ENCODE measurements at regions not wholly inside any gene's neighbourhood (a gene's known extent, or its start where the extent isn't known, plus 50 kb on each side); places are given as distances from the start of the nearest gene placed in this dataset.
"Not testable (repeated sequence)": the region's sequence is repeated elsewhere in the genome, so short reads cannot be mapped to it uniquely, and the experiment has no call there.

DNA sequence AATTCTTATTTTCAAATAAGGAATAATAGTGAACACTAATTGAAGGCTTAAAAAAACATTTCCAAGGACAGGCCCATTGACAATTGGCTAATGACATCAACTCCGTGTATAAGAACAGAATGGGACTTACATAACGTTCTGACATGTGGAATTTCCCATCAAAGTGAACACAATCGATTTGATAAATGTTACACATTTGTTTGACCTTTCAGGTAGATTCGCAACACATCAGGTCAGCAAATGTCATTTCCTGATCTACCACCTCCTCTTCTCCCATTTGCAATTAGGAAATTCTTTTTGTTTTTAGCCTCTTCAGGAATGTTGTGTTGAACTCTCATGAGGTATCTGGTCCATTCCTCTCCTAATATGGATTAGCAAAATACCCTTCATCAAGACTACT lies 292.9 kb upstream of the SLC14A2 start:
- DNase-seq, result no peak

DNA sequence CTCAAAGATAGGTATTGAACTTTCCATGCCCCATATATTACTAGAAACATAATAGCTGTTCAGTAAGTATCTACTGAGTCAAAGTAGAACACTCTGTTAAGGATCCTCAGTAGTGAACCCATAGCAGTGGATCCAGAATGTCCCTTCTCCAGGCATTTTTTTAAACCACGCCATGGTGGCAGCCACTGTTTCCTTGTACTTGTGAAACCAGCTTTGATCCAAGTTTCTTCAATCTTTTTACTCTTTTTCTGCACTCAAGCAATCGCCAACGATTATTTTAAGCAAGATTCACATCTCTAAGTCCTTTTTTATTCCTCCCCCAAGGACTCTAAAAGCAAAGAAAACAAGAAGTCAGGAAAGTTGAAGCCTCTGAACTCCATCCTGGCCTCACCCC lies 291.2 kb upstream of the SLC14A2 start:
- DNase-seq, result no peak

DNA sequence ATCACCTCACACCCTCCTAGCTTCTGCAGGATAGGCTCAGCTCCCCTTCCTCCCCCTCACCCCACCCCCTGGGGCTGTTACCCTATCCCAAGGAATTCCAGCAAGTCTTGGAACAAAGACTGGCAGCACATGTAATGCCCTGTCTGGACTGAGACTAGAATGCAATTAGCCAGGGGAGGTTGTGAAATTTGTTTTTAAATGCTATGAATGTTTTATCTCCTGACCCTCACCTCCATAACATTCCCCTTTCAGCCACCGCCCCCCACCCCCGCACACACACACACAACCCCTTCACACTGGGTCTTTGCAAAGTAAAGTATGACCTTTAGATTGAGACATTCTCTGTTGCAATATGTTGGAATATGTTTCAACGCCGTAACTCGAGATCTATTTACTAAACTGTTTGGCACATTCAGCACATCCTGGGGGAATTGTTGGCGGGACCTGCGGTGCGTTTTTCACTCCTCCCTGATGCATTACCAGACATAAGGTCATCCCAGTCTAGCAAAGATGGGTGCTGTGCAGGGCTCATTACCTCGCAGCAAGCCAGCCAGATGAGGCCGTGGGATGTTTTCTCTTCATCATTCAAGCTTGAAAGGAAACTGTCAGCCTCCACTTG lies 290.7 kb upstream of the SLC14A2 start:
- no peak for DNase-seq

DNA sequence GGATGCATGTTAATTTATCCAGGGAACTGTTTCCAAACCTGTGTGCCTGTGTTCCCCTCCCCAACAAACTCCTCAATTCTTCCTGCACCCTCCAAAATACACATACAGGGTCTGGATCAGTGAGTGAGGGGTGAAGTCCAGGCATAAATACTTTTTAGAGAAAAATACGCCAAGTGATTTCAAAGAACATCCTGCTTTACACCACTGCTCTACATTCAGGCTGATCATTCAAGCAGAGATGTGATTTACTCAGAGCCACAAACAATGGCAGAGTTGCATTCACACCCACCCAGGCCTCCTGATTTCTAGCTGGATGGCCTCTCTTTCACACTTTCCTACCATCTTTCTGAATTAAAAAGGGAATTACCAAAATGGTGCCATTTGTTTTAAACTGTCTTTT lies 289.5 kb upstream of the SLC14A2 start:
- DNase-seq, result no peak

DNA sequence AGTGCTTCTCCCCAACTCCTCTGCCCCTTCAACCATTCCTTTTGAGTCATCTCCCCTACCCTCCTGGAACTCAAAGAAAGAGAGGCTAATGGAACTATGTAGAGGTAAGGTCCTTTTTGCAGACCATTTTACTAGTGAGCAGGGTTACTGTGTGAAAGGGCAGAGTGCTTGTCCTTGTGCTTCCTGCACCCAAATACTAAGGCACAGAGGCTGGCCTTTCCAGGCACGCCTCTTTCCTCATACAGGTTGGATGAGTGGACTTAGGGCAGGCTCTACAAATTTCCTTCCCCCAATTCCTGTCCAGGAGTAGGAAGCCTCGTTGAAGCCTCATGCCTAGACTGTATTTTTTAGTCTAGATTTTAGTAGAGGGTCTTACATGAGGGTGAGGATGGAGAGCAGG lies 288.8 kb upstream of the SLC14A2 start:
- no peak for DNase-seq

DNA sequence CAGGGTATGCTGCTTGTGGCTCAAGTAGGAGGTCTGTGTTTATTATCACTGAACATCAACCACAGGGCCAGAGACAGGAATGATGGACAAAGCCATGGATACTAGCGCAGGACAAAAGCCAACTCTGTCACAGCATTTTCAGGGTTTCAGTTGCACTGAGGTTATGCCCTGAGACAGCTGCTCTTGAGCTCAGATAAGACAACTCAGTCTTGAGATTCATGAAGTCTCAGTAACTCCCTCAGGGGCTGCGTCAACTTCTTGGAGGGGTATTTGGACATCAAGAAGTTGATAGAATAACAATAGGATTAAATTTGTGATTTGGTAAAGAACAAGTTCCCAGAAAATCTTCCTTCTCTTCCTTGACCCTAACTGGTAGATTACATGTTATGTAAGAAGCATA lies 287.0 kb upstream of the SLC14A2 start:
- DNase-seq, result no peak

DNA sequence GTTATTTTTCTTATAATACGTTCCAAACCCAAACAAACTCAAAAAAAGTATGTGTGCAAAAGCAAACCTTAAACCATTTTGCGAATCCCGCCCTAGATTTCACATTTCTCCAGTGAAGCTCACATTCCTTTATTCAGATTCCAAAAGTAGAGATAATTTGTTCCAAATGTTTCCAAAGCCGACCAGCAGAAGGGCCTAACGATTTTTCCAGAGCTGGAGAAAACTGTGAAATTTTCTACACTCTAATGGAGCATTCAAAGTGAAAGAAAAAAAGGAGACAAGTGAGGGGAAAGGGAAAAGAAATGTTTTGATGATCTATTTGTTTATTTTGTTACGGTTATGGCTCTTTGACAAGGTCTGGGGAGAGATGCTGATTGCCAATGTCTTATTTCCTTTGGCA lies 286.5 kb upstream of the SLC14A2 start:
- DNase-seq, result no peak

DNA sequence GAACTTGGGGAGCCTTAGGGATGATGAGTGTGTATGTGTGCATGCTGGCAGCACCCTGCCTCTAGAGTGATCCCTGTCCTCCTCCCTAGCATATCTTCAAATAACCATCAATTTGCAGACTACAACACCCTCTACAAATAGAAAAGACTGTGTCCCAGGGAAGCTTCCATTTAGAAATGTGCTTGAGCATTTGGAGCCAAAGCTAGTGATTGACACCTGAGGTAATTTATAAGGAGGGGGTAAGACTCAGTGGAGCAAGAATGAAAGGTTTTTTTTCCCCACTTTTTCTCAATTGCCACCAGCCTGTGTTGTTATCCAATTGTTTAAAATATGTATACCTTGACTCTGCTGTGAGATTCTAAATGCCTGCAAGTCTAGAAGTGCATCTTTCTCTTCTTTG lies 286.0 kb upstream of the SLC14A2 start:
- no peak for DNase-seq

DNA sequence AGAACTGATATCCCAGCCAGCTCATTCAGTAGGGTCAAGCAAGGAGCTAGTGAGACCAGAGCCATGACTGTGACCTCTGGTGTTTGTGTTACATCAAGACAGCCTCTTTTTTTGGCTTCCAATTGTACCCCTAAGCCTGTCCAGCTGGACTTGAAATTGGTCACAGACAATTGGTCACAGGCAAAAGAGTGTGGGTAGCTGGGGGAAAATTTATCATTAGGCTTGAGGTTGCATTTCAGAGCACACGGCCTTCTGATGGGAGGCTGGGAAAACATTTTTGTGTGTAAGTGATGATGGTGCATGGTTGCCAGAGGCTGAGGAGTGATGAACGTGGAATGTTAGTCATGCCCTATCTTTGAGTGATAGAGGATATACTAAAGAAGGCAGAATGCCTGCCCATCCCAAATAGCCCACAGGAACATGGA lies 285.1 kb upstream of the SLC14A2 start:
- DNase-seq, result no peak

DNA sequence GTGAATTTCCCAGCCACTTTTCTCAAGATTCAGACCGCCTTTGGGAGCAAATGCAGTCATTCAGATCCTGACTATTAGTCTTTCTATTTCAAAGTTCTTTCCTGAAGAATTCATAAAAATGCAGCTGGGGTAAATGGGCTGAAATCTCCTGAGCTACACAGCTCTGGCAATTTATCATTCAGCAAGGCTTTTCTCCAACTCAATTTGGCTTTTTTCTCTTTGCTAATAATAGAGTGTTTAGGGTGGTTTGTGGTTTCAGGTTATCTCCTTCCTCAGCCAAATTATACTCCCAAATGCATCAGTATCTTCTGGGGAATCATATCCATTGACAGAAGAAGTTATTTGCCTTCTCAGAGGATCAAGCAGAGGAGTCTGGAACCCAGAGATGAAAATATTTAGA lies 282.4 kb upstream of the SLC14A2 start:
- no peak for DNase-seq

DNA sequence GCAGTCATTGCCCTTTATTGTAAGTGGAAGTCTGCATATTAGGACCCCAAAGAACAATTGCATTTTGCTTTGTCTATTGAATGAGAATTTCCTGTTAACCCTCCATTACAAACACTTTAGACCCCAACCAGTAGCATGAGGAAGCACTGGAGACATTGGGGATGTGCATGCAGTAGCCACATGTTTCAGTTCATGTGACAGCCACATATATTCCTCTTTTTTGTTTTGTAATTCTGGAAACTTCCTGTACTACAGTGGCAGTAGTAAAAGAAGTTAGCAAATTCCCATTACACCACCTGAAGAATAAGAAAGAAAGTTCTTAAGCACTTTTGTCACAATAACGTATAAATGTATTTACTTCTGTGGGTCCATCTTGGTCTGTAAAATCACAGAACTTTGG lies 281.1 kb upstream of the SLC14A2 start:
- DNase-seq, result no peak

DNA sequence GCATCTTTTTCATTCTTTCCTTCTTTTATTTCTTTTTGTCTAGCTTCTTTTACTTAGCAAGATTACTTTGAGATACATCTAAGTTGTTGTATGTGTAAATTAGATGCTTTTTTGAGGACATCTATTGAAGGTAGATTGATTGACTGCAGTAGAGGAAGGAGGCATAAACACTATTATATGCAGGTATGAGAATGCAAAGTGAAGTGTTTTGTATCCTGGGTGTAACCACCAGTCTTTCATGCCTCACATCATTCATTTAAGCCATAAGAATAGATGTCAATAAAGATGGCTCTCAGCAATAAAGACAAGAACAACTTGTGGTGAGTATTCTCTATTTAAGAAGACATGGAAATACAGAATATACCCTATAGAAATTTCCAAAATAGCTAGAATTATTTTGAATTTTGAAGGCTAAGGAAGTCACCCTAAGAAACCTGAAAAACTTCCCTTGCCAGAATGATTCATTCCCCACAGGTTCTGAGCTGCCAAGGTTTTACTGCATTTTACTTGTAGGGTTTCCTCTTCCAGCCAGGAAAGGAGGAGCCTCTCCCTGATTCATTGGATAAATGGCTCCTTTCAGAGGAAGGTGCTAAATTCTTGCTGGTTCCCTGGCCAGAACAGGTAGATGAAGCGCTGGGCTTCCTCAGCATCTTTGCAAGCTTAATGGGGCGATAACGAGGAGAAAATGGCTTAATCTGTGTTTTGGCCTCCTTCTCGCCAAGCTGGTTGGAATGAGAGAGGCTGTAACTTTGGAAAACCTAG lies 279.8 kb upstream of the SLC14A2 start:
- no peak for DNase-seq

DNA sequence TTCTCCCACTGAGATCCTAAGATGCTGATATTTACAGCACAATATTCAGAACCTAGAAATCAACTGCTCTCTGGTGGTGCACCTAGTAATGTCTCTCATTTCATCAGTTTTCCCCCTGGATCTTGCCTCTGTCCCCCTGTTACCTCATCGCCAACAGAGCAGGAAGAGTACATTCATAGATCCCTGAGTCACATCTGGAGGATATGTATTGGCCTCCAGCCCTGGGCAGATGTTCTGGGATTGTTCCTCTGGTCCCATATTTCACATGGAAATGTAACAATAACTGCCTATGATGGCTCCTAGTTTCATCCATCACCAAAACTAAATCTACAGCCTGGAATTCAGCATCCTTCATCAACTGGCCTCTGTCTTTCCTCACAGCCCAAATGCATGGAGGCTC lies 278.8 kb upstream of the SLC14A2 start:
- DNase-seq, result no peak

DNA sequence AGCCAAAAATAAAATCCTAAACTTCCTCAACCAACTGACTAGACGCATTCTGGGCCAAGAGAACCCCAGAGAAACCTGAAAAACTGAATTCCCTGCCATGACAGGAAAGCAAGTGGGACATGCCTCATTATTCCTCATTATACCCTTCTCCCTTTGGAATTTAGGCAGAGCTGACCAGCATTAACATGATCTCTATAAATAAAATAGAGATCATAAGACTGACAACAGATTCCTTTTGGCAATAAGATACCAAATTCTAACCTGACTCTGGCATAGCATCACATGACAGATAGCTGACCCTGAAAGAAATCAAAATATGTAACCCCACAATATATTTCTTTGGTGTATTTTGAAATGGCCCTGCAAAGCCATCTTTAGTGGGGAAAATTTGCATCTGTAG lies 277.8 kb upstream of the SLC14A2 start:
- DNase-seq, result no peak

DNA sequence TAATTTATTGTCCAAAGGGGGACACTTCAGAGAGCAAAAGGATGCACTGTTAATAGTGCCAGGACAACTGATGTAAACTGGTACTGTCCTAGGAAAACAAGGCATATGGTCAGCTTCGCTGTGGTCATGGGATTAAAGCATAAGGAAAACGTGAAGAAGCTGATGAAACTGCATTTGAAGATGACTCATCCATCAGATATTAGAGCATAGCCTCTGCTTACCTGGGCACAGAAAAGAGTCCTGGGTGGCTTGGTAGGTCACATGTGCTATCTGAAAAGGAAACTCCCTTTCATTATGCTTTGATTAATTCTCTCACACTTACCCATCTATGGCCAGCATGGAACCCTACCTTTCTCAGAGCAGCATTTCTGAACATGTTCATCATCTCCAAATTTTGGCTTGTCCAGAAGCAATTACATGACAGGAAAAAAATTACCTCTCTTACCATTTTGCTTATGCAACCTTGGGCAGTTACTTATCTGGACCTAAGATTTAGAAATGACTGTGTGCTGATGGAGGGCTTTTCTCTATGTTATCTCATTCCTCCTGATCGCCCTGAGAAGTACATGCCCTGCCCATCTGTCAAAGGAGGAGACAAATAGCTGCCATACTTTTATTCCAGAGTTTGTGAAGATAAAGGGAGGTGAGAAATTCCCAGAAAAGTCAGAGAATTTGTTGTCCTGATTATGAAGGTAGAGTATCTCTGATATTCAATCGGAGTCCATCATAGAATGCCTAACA lies 275.3 kb upstream of the SLC14A2 start:
- DNase-seq, result no peak

DNA sequence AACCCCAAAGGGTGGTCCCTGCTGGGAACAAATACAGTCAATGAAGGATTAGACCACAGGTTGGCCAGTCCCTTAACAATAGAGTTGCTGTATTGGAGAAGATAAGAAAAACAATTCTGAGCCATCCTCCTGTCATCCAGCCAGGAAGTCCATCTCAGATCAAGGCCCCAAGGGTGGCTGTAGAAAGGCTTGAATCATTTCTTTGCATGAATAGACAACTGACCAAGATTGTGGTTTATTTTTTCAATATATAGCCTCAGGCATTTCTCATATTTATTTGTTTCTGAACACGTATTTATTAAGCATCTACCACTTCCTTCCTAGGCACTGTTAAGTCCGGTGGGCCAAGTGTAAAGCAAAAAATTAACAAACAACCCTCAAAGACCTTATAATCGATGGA lies 274.4 kb upstream of the SLC14A2 start:
- DNase-seq, result no peak

DNA sequence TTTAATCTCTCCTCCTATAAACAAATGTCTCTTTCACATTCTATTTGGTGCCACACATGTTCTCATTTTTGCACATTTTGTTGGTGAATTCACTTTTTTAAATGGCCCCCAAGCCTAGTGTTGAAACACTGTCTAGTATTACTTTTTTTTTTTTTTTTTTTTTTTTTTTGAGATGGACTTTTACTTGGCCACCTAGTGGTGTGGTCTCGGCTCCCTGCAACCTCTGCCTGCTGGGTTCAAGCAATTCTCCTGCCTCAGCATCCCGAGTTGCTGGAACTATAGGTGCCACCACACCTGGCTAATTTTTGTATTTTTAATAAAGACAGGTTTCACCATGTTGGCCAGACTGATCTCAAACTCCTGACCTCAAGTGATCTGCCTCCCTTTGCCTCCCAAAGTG lies 273.8 kb upstream of the SLC14A2 start:
- DNase-seq, result no peak

DNA sequence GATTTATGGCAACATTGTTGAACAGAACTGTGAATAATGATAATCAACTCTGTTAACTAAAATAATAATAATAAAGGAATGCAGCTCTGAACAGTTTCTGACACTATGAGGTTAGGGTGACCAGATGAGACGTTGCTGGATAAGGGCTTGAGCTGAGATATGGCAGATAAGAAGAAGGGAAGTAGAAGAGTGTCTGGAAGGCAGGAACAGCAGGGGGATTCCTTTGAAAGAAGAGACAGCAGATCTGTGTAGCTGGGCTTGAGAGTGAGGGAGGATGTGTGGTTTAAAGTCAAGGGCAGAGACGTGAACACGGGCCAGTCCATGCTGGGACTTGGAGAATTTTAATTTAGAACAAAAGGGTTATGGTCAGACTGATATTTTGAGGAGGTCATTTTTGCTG lies 273.1 kb upstream of the SLC14A2 start:
- DNase-seq, result no peak

DNA sequence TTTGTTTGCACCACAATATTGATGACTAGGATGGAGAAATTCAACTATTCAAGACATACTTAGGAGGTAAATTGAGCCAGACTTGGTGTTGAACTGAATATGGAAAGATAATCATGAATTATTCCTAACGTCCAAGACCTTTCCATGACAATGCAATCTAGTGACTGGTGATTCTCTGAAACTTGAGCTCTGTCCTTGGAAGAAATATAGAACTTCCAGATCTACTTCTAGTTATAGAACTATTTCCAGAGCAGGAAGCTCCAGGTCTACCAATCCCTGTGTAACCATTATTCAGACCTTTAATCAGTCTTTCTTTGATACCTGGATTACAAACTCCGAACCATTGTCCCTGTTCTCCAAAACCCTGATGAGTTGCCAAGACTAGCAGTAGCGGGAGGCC lies 272.6 kb upstream of the SLC14A2 start:
- no peak for DNase-seq

DNA sequence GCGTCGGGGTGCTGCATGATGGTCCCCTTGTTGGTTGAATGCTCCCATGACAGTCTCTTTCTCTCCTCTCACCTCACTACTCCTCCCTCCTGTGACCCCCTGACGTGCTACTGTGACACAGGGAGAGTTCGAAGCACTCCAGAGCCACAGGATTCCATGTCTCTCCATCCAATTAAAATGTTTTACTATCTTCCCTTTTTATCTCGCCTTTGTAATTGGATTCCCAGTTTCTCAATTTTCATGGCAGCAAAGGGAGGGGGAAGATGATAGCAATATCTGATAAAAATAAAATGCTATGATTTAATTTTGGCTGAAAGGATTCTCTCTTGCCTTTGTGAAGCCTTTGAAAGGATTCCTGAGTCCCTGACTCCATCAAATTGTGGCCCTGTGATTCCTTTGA lies 271.9 kb upstream of the SLC14A2 start:
- DNase-seq, result no peak

DNA sequence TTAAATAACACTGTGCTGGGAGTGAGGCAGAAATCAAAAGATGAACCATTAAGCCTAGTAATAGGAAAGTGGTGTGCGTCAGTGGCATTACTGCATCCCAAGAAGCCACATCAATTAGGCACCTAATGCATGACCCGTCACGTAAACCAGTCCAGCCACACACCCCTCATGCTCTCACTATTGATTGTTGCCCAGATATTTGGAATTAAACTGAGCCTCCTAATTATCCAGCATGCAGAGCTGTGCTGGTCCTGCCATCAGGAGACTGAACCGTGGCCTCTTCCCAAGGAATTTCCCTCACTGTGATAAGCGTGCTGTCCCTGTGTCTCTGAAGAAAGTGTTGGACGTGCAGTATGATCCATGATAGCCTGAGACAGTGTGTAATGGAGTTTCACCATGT lies 270.6 kb upstream of the SLC14A2 start:
- DNase-seq, result not testable (repeated sequence)

DNA sequence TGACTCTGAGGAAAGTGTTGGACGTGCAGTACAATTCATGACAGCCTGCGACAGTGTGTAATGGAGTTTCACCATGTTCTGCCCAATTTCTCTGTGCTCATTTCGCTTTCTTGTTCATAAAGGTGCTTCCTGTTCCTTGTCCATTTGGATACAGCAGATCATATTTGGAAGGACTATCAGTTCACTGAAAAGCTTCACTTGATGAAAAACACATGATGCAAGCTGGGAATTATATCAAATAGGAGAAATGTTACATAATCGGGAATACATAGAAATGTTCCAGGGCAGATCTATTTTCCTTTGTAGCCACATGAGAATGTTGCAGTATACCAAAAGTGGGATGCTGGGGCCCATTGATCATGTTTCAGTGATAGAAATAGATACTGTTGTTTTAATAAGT lies 266.3 kb upstream of the SLC14A2 start:
- no peak for DNase-seq

DNA sequence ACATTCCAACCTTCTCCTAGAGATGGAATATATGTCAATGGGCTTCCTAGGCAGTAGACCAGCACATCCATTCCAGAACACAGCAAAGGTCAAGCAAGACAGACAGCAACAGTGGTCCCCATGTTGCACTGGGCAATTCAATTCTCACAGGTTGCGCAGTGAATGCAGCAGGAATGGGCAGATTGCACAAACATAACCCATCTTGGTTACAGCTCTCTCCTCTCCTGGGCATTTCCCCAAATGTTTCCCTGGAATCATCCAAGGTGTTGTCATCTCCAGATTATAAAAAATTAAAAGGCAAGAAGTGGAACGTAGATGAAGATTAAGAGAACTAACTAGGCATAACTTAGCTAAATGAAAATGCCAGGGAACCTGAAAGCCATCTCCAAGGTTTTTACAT lies 265.8 kb upstream of the SLC14A2 start:
- no peak for DNase-seq

DNA sequence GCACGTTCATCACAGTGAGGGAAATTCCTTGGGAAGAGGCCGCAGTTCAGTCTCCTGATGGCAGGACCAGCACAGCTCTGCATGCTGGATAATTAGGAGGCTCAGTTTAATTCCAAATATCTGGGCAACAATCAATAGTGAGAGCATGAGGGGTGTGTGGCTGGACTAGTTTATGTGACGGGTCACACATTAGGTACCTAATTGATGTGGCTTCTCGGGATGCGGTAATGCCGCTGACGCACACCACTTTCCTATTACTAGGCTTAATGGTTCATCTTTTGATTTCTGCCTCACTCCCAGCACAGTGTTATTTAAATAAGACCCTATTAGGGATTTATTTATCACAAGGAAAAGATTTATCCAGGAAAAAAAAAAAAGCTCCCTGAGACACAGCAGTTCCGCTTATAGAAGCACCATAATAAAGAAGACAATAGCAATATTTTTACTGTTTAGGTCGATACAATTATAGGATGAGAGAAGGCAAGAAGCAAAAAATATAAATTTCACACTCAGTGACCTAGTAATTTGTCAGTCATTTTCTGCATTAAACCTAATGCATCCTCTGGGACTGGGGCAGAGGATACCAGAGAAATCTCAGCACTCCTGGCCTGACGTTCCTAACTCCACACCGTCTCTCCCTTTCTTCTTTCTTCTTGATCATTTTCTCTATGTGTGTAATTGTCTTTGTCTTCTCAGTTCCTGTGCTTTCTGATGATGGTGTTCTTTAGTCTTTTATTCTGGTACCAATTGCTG lies 264.7 kb upstream of the SLC14A2 start:
- DNase-seq, result no peak
